Ishikawa (cell line): ENCODE measurements at regions not wholly inside any gene's neighbourhood (a gene's known extent, or its start where the extent isn't known, plus 50 kb on each side); places are given as distances from the start of the nearest gene placed in this dataset.

Experiments
- CEBPB ChIP-seq: IDR thresholded peaks from 2 replicates; pipeline ENCODE4 v1.6.1; 2012
- CREB1 ChIP-seq: IDR thresholded peaks from 2 replicates; pipeline ENCODE4 v1.6.1; 2012; ENCODE audit warnings: low read depth
- EGR1 ChIP-seq: IDR thresholded peaks from 2 replicates; pipeline ENCODE4 v1.6.1; 2012
- EP300 ChIP-seq: IDR thresholded peaks from 2 replicates; pipeline ENCODE4 v1.6.1; 2012; ENCODE audit warnings: borderline replicate concordance
- FOXM1 ChIP-seq: IDR thresholded peaks from 2 replicates; pipeline ENCODE4 v1.6.1; 2012; ENCODE audit warnings: low read depth, borderline replicate concordance
- NFIC ChIP-seq: IDR thresholded peaks from 2 replicates; pipeline ENCODE4 v1.6.1; 2012
- RAD21 ChIP-seq: IDR thresholded peaks from 2 replicates; pipeline ENCODE4 v1.6.1; 2012; ENCODE audit warnings: low read depth
- REST ChIP-seq: IDR thresholded peaks from 2 replicates; pipeline ENCODE4 v1.6.1; 2012; ENCODE audit warnings: low read depth, mild to moderate bottlenecking
- TAF1 ChIP-seq: IDR thresholded peaks from 2 replicates; pipeline ENCODE4 v1.6.1; 2012; ENCODE audit warnings: low read depth, mild to moderate bottlenecking
- TCF12 ChIP-seq: IDR thresholded peaks from 2 replicates; pipeline ENCODE4 v1.6.1; 2012; ENCODE audit warnings: low read depth
- TEAD4 ChIP-seq: IDR thresholded peaks from 2 replicates; pipeline ENCODE4 v1.6.1; 2012
- YY1 ChIP-seq: IDR thresholded peaks from 2 replicates; pipeline ENCODE4 v1.6.1; 2012; ENCODE audit warnings: low read depth
- ZBTB7A ChIP-seq: IDR thresholded peaks from 2 replicates; pipeline ENCODE4 v1.6.1; 2012; ENCODE audit warnings: low read depth
- TF ChIP-seq, protein P1 (sequence below): IDR thresholded peaks from 2 replicates; pipeline ENCODE4 v1.6.1; 2012
- TF ChIP-seq, protein P2 (sequence below): IDR thresholded peaks from 2 replicates; pipeline ENCODE4 v1.6.1; 2012

GRCh38 chr5:167816354-167816753, 475.1 kb upstream of the WWC1 start:
- TF ChIP-seq TCF12: no peak
- TF ChIP-seq CEBPB: no peak
- TF ChIP-seq TEAD4: no peak
- TF ChIP-seq EGR1: no peak
- TF ChIP-seq NFIC: no peak
- TF ChIP-seq ZBTB7A: no peak
- TF ChIP-seq, protein P1, sequence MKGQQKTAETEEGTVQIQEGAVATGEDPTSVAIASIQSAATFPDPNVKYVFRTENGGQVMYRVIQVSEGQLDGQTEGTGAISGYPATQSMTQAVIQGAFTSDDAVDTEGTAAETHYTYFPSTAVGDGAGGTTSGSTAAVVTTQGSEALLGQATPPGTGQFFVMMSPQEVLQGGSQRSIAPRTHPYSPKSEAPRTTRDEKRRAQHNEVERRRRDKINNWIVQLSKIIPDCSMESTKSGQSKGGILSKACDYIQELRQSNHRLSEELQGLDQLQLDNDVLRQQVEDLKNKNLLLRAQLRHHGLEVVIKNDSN: no peak
- TF ChIP-seq CREB1: no peak
- TF ChIP-seq FOXM1: no peak
- no peak for TF ChIP-seq YY1
- TF ChIP-seq REST: no peak
- no peak for TF ChIP-seq EP300

DNA sequence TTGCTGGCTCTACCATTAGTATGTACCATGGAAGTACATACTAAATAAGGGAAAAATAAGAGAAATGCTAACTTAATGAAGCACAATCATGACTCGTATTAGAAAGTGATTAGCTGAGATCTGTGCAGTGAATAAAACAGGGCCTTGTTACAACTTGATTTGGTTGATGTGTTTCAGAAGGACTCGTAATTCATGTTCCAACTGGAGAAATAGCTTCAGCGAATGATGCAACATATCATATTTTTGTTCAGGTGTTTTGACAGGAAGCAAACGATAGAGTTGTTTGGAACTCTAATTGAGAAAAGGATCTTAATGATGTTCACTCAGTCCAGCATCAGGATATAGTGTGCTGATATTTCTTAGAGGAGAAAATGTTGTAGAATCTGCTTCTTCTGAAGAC, 474.6 kb upstream of the WWC1 start:
- TF ChIP-seq TCF12 (no peak), EP300 (no peak), EGR1 (no peak), CEBPB (no peak), CREB1 (no peak), FOXM1 (no peak)
- TF ChIP-seq, protein P2, sequence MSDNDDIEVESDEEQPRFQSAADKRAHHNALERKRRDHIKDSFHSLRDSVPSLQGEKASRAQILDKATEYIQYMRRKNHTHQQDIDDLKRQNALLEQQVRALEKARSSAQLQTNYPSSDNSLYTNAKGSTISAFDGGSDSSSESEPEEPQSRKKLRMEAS: no peak

DNA sequence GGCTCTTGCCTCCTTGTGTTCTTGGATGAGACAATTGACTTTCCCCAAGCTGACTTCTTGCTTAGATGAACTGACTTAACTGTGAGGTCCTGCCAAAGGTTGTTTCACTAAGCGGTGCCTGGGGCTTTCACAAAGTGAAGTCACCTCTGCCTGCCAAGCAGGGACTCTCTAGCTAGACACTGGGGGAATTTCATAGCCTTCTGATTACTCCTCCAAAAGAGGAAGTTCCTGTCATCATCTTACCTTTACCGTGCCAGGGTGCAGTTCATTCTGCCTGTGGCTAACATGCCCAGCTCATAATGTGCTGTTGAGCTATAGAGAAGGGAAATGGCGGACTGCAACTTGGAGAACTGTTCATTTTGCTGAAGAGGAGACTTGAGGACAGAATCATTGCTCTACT, 472.0 kb upstream of the WWC1 start:
- TF ChIP-seq, protein P1: no peak
- TF ChIP-seq RAD21 (no peak), YY1 (no peak), CEBPB (no peak), EGR1 (no peak), TCF12 (no peak), EP300 (no peak), ZBTB7A (no peak), REST (no peak), TAF1 (no peak), NFIC (no peak), TEAD4 (no peak)

DNA sequence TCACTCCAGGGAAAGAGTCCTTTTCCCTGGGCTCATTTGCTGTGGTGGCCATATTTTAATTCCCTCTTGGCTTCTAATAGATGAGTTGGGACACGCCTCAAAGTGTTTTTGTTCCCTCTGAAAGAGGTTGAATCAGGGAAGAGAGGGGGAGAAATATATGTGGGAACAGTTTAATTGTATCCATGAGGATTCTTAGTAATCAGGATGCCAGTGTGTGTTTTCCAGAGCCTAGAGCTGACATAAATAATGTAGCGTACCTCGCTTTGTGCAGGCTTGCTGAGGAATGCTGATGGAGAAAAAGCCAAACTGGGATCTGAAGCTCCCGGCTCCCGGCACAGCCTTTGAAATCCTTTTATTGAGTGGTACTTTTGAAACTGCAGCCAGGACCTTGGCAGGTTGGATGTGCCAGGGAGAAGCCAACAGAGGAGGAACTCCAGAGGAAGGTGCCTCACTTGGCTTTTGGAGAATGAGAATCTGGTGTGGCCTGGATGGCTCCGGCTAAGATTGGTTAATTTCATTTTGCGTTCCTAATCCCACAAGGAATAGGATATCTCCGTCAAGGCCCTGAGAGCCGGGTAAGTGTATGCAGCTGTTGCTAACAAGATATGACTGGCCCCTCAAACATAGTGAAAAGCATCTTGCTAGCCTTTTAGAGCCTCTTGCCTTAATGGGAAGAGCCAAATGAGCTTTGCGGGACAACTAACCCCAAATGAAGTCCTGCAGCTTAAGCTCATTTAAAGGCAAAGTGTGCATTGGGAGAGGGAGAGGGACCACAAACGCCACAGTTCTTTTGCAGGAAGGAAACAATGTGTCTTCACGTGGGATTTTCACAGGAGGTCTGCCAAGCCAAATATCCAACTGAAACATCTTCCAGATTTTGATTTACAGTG, 471.1 kb upstream of the WWC1 start:
- TF ChIP-seq, protein P2: no peak
- TF ChIP-seq EP300: no peak
- no peak for TF ChIP-seq REST
- TF ChIP-seq TCF12: no peak
- no peak for TF ChIP-seq FOXM1
- TF ChIP-seq NFIC: no peak
- TF ChIP-seq, protein P1: no peak
- no peak for TF ChIP-seq RAD21
- no peak for TF ChIP-seq CEBPB
- no peak for TF ChIP-seq TEAD4
- no peak for TF ChIP-seq YY1
- no peak for TF ChIP-seq EGR1
- TF ChIP-seq ZBTB7A: no peak
- TF ChIP-seq TAF1: no peak
- TF ChIP-seq CREB1: no peak
